Liver (tissue), 3 donors: ENCODE measurements at regions not wholly inside any gene's neighbourhood (a gene's known extent, or its start where the extent isn't known, plus 50 kb on each side); places are given as distances from the start of the nearest gene placed in this dataset.
"Not testable (repeated sequence)": the region's sequence is repeated elsewhere in the genome, so short reads cannot be mapped to it uniquely, and the experiment has no call there.

ENCODE experiments used
- ATF3 ChIP-seq: IDR thresholded peaks from 2 replicates; pipeline ENCODE4 v1.6.1; 2016; ENCODE audit warnings: antibody characterized with exemption
- CTCF ChIP-seq: fragments of 150-350 bp; IDR thresholded peaks from 2 replicates; pipeline ENCODE4 v1.5.1; 2017; ENCODE audit warnings: improper control_type of control experiment, low read depth, low read length; ENCODE audit not compliant: missing input control
- JUND ChIP-seq, 2 donors: IDR thresholded peaks; 2 replicates each; pipeline ENCODE4 v1.6.1; 2016; ENCODE audit warnings: antibody characterized with exemption in 2 of 2
- RAD21 ChIP-seq, 2 donors: IDR thresholded peaks; 2 replicates each; pipeline ENCODE4 v1.6.1; 2016; ENCODE audit warnings: antibody characterized with exemption in 2 of 2, mild to moderate bottlenecking in 2 of 2
- SP1 ChIP-seq: IDR thresholded peaks from 2 replicates; pipeline ENCODE4 v1.6.1; 2018; ENCODE audit warnings: antibody characterized with exemption, mild to moderate bottlenecking
- donor health status: healthy.
- donor health status: healthy.

- not testable (repeated sequence) for TF ChIP-seq RAD21 (IDR thresholded peaks at IDR 0.05); ATF3; SP1; CTCF; JUND (IDR thresholded peaks at IDR 0.05)
Observed at GRCh38 chr2:89762461-89763253, 1071.2 kb downstream of the RPIA start.
